HCT116 (cell line): ENCODE measurements at regions not wholly inside any gene's neighbourhood (a gene's known extent, or its start where the extent isn't known, plus 50 kb on each side); places are given as distances from the start of the nearest gene placed in this dataset.

Experiments
- ATAC-seq: fragments of 200-7000 bp; cut with Tn5 transposase; 2 replicates; pipeline ENCODE4 v1.9.1; 2020; ENCODE audit warnings: mild to moderate bottlenecking, moderate library complexity
- BruUV-seq: library from RNA; stranded (reverse); fragments of 400-500 nt; replicated peaks from 2 replicates; lab custom pipeline; 2021; lab: Mats Ljungman, UMichigan
- CTCF ChIA-PET: fragments of 300-600 bp; sonication (Branson Sonifier 250); formaldehyde crosslinking; loops from one replicate; lab custom pipeline; 2021; ENCODE audit warnings: antibody characterized with exemption; lab: Charles Lee
- POLR2A ChIA-PET: fragments of 300-600, 350-600 bp; sonication (Branson Sonifier 250); formaldehyde crosslinking; loops from one replicate; lab custom pipeline; 2021; ENCODE audit warnings: antibody characterized with exemption; lab: Charles Lee
- RAD21 ChIA-PET, 2 experiments: fragments of 300-600 bp; sonication (Branson Sonifier 250); formaldehyde crosslinking; loops; one replicate each; lab custom pipeline; 2023; ENCODE audit warnings: low total read pairs in 2 of 2; ENCODE audit not compliant: uncharacterized antibody in 2 of 2, unreplicated experiment in 2 of 2, low non-redundant PET in 1 of 2; lab: Charles Lee
- DNase-seq: peaks from one replicate; pipeline ENCODE4 v3.0.0-alpha.2; 2010; ENCODE audit warnings: low read depth, low spot score
- H2AFZ ChIP-seq: fragments of 200-600 bp; shearing (Covaris generic), sonication (generic); 2 replicates; pipeline ENCODE4 v1.6.1; 2017; ENCODE audit warnings: low read depth, mixed run types, mixed read lengths, antibody characterized with exemption, low read length; ENCODE audit not compliant: poor library complexity, severe bottlenecking
- H3K27ac ChIP-seq: 2 replicates; pipeline ENCODE4 v1.5.1; 2012; ENCODE audit warnings: low read depth, low read length
- H3K27me3 ChIP-seq: fragments of 200-600 bp; sonication (generic); 2 replicates; pipeline ENCODE4 v1.6.1; 2016; ENCODE audit warnings: mixed run types, low read length, mixed read lengths; ENCODE audit not compliant: insufficient read depth
- H3K36me3 ChIP-seq, 2 experiments: fragments of 200-500 bp in 1 of 2; fragments of 200-600 bp in 1 of 2; sonication (Bioruptor generic) in 1 of 2; sonication (generic) in 1 of 2; 2 replicates each; pipeline versions ENCODE4 v1.5.1 to v1.6.1; 2014 to 2016; ENCODE audit warnings: low read length in 2 of 2, inconsistent platforms in 1 of 2, mixed read lengths in 1 of 2, mixed run types in 1 of 2; ENCODE audit not compliant: insufficient read depth in 2 of 2, control insufficient read depth in 1 of 2
- H3K4me1 ChIP-seq, 2 experiments: fragments of 200-600 bp in 1 of 2; sonication (generic) in 1 of 2; 2 replicates each; pipeline versions ENCODE4 v1.5.1 to v1.6.1; 2012 to 2017; ENCODE audit warnings: low read length in 2 of 2, inconsistent platforms in 1 of 2, mild to moderate bottlenecking in 1 of 2, mixed read lengths in 1 of 2, mixed run types in 1 of 2, moderate library complexity in 1 of 2; ENCODE audit not compliant: insufficient read depth in 2 of 2, control insufficient read depth in 1 of 2
- H3K4me2 ChIP-seq: fragments of 200-600 bp; sonication (generic); 2 replicates; pipeline ENCODE4 v1.6.1; 2017; ENCODE audit warnings: mixed run types, low read length, mixed read lengths
- H3K4me3 ChIP-seq, 2 experiments: fragments of 200-600 bp in 1 of 2; sonication (generic) in 1 of 2; replicated peaks in 1 of 2; 2 replicates each; pipeline ENCODE4 v1.5.1; 2011 to 2016; ENCODE audit warnings: low read length in 2 of 2, control low read depth in 1 of 2, low read depth in 1 of 2, mild to moderate bottlenecking in 1 of 2, mixed read lengths in 1 of 2, mixed run types in 1 of 2
- H3K79me2 ChIP-seq: fragments of 200-600 bp; sonication (generic); 2 replicates; pipeline ENCODE4 v1.6.1; 2017; ENCODE audit warnings: mild to moderate bottlenecking, mixed run types, low read length, moderate library complexity, mixed read lengths; ENCODE audit not compliant: insufficient read depth
- H3K9ac ChIP-seq: fragments of 200-600 bp; sonication (generic); 2 replicates; pipeline ENCODE4 v1.6.1; 2016; ENCODE audit warnings: low read length, mixed read lengths
- H3K9me2 ChIP-seq: fragments of 200-600 bp; sonication (generic), shearing (Covaris generic); 2 replicates; pipeline ENCODE4 v1.6.1; 2017; ENCODE audit warnings: mixed run types, mild to moderate bottlenecking, moderate library complexity; ENCODE audit not compliant: insufficient read depth
- H3K9me3 ChIP-seq, 2 experiments: fragments of 200-500 bp in 1 of 2; fragments of 200-600 bp in 1 of 2; sonication (Bioruptor generic) in 1 of 2; sonication (generic) in 1 of 2; 2 replicates each; pipeline ENCODE4 v1.6.1; 2014 to 2017; ENCODE audit warnings: low read length in 2 of 2, mixed read lengths in 2 of 2, inconsistent platforms in 1 of 2, low read depth in 1 of 2, mild to moderate bottlenecking in 1 of 2, mixed run types in 1 of 2, moderate library complexity in 1 of 2; ENCODE audit not compliant: control insufficient read depth in 1 of 2, insufficient read depth in 1 of 2
- H4K20me1 ChIP-seq: fragments of 200-600 bp; sonication (generic), shearing (Covaris generic); 2 replicates; pipeline ENCODE4 v1.6.1; 2017; ENCODE audit warnings: mixed run types, mild to moderate bottlenecking, moderate library complexity; ENCODE audit not compliant: insufficient read depth
- EZH2 ChIP-seq: fragments of 200-600 bp; sonication (generic); IDR thresholded peaks from 2 replicates; pipeline ENCODE4 v1.6.1; 2017; ENCODE audit warnings: antibody characterized with exemption, mixed run types
- EZH2phosphoT487 ChIP-seq: fragments of 200-600 bp; IDR thresholded peaks from 2 replicates; pipeline ENCODE4 v1.6.1; 2018; ENCODE audit warnings: antibody characterized with exemption, borderline replicate concordance
- FOSL1 ChIP-seq: IDR thresholded peaks from 2 replicates; pipeline ENCODE4 v1.6.1; 2012; ENCODE audit warnings: low read depth
- TCF7L2 ChIP-seq: IDR thresholded peaks from 2 replicates; pipeline ENCODE4 v1.7.0; 2011; ENCODE audit warnings: borderline replicate concordance, inconsistent platforms; ENCODE audit not compliant: insufficient read depth, insufficient read length; ENCODE audit errors: extremely low read depth
- ZFX ChIP-seq: fragments of 450-650 bp; IDR thresholded peaks from 2 replicates; pipeline ENCODE4 v1.6.1; 2017
- intact Hi-C: fragments of 100-400 bp; cut with micrococcal nuclease; formaldehyde crosslinking; loops from 2 replicates; pipeline ENCODE4 v1.10.0; 2022
- TF ChIP-seq, protein P1 (sequence below): IDR thresholded peaks from 2 replicates; pipeline ENCODE4 v1.6.1; 2011; ENCODE audit warnings: mild to moderate bottlenecking, low read length, moderate library complexity; ENCODE audit not compliant: insufficient replicate concordance; ENCODE audit errors: extremely low read depth
- TF ChIP-seq, protein P2 (sequence below): IDR thresholded peaks from 2 replicates; pipeline ENCODE4 v1.6.1; 2012
- TF ChIP-seq, protein P3 (sequence below): IDR thresholded peaks from 2 replicates; pipeline ENCODE4 v1.6.1; 2012

DNA sequence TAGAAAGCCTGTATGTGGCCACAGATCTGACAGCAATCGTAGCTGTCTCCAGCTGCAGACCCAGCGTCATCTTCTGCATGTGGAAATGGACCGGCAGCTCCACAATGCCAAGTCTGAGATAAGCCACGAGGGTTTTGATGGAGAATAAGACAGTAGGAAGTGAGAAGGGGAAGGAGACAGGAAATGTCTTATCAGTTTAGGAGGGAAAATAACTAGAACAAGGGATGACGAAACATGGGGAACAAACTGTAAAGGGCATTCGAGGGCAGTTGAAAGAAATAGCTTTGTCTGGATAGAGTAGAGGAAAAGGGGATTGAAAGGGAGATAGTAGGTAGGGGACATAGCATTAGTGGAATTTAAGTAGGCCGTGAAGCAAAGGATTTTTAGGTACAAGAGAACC is 74.0 kb upstream of the CTTNBP2NL start:
- no TSS peak for BruUV-seq
- Histone ChIP-seq H3K79me2 (no peaks in the 10 kb centered on the region), H2AFZ (no peak overlapping the region), H3K36me3 (no peaks in the 10 kb centered on the region), H3K9ac (no peak overlapping the region), H3K9me2 (no peaks in the 10 kb centered on the region), H3K4me2 (no peak overlapping the region), H3K27ac (no peak overlapping the region), H3K4me1 (no peaks in the 10 kb centered on the region), H3K9me3 (no peaks in the 10 kb centered on the region), H3K27me3 (peaks cover 17% of the 10 kb centered on the region), H3K4me3 (no peak overlapping the region), H4K20me1 (no peaks in the 10 kb centered on the region)
- DNase-seq (no peak), ATAC-seq (no peak)
- intact Hi-C loops, result no loop called here
- RAD21 ChIA-PET, result no interaction called here
- POLR2A ChIA-PET, result no interaction called here
- CTCF ChIA-PET, result interaction anchor here (1.1 kb wide), 2 partner anchors 15 to 23 kb away, joined by 4 to 6 read pairs; no protein-coding TSS in a partner anchor
- TF ChIP-seq, protein P1, sequence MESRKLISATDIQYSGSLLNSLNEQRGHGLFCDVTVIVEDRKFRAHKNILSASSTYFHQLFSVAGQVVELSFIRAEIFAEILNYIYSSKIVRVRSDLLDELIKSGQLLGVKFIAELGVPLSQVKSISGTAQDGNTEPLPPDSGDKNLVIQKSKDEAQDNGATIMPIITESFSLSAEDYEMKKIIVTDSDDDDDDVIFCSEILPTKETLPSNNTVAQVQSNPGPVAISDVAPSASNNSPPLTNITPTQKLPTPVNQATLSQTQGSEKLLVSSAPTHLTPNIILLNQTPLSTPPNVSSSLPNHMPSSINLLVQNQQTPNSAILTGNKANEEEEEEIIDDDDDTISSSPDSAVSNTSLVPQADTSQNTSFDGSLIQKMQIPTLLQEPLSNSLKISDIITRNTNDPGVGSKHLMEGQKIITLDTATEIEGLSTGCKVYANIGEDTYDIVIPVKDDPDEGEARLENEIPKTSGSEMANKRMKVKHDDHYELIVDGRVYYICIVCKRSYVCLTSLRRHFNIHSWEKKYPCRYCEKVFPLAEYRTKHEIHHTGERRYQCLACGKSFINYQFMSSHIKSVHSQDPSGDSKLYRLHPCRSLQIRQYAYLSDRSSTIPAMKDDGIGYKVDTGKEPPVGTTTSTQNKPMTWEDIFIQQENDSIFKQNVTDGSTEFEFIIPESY, result no peak
- TF ChIP-seq, protein P2, sequence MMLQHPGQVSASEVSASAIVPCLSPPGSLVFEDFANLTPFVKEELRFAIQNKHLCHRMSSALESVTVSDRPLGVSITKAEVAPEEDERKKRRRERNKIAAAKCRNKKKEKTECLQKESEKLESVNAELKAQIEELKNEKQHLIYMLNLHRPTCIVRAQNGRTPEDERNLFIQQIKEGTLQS, result no peak
- TF ChIP-seq EZH2phosphoT487, result no peak

DNA sequence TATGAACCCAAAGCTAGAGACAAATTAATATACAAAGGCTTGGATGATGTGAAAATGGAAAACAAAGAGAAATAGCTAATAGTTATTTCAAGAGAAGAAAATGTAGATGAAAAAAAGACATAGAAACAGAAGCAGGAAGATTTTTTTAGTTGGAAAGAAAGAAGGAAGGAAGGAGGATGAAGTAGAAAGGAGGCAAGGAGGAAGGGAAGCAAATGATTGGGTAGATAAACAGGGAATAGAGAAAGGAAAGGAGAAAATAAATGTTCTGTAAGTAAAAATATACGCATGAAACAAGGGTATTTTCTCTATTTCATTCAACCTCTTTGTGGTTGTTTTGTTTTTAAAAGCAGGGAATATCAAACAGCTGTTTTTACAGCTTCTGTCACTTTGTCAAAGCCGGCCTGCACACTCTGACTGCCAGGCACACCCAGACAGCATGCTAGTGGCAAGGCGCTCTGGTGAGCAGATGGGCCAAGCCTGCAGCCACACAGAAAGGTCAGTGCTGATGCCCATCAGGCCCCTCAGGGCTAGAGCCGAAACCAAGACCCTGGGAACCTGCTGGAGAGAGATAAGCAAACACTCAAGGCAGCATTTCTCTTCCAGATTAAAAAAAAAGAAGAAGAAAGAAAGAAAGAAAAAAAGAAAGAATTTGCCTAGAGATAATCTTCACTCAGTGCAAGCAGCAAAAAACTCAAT is 72.9 kb upstream of the CTTNBP2NL start:
- RAD21 ChIA-PET, result no interaction called here
- DNase-seq, result no peak
- BruUV-seq, result no TSS peak
- intact Hi-C loops, result no loop called here
- H4K20me1 ChIP-seq, result no peaks in the 10 kb centered on the region
- peaks cover 17% of the 10 kb centered on the region for H3K27me3 ChIP-seq
- no peak overlapping the region for H2AFZ ChIP-seq
- CTCF ChIA-PET, result interaction anchor here (1.1 kb wide), 2 partner anchors 14 to 25 kb away, joined by 4 to 6 read pairs; no protein-coding TSS in a partner anchor
- H3K79me2 ChIP-seq, result no peaks in the 10 kb centered on the region
- TF ChIP-seq EZH2 (no peak), ZFX (no peak), TCF7L2 (no peak), FOSL1 (no peak)
- TF ChIP-seq, protein P3, sequence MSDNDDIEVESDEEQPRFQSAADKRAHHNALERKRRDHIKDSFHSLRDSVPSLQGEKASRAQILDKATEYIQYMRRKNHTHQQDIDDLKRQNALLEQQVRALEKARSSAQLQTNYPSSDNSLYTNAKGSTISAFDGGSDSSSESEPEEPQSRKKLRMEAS, result no peak
- TF ChIP-seq, all 23 proteins: peak for 0
- POLR2A ChIA-PET, result no interaction called here
- H3K9me3 ChIP-seq, result no peaks in the 10 kb centered on the region
- no peak overlapping the region for H3K4me2 ChIP-seq
- no peak overlapping the region for H3K27ac ChIP-seq
- ATAC-seq, result no peak
- no peaks in the 10 kb centered on the region for H3K4me1 ChIP-seq
- H3K36me3 ChIP-seq, result no peaks in the 10 kb centered on the region
- no peaks in the 10 kb centered on the region for H3K9me2 ChIP-seq
- H3K4me3 ChIP-seq, result no peak overlapping the region
- H3K9ac ChIP-seq, result no peak overlapping the region
